Neural progenitor cell (in vitro differentiated cells): ENCODE measurements at regions not wholly inside any gene's neighbourhood (a gene's known extent, or its start where the extent isn't known, plus 50 kb on each side); places are given as distances from the start of the nearest gene placed in this dataset.
A peak's percentile ranks its signal among the peaks of the same experiment; 100 is the strongest.

Source experiments
- DNase-seq: peaks from one replicate; pipeline ENCODE4 v3.0.0-alpha.2; 2016; ENCODE audit warnings: low spot score
- H2AFZ ChIP-seq: fragments of 200-600 bp; sonication (generic); replicated peaks from 2 replicates; pipeline ENCODE4 v1.6.1; 2016; ENCODE audit warnings: antibody characterized with exemption
- H3F3A ChIP-seq: fragments of 200-600 bp; sonication (generic); 2 replicates; pipeline ENCODE4 v1.6.1; 2016; ENCODE audit warnings: antibody characterized with exemption, low read depth
- H3K27ac ChIP-seq: fragments of 200-600 bp; sonication (generic); 2 replicates; pipeline ENCODE4 v1.5.1; 2016; ENCODE audit warnings: mild to moderate bottlenecking
- H3K27me3 ChIP-seq: fragments of 200-600 bp; sonication (generic); 2 replicates; pipeline ENCODE4 v1.6.1; 2016; ENCODE audit warnings: mild to moderate bottlenecking, moderate library complexity
- H3K36me3 ChIP-seq: fragments of 200-600 bp; sonication (generic); 2 replicates; pipeline ENCODE4 v1.5.1; 2016
- H3K4me1 ChIP-seq: fragments of 200-600 bp; sonication (generic); 2 replicates; pipeline ENCODE4 v1.6.1; 2016; ENCODE audit warnings: mixed run types
- H3K4me2 ChIP-seq: fragments of 200-600 bp; sonication (generic); 2 replicates; pipeline ENCODE4 v1.6.1; 2016
- H3K4me3 ChIP-seq: fragments of 200-600 bp; sonication (generic); 2 replicates; pipeline ENCODE4 v1.5.1; 2016
- H3K79me2 ChIP-seq: fragments of 200-600 bp; sonication (generic); 2 replicates; pipeline ENCODE4 v1.6.1; 2016; ENCODE audit warnings: low read depth
- H3K9ac ChIP-seq: fragments of 200-600 bp; sonication (generic); 2 replicates; pipeline ENCODE4 v1.6.1; 2016
- H3K9me3 ChIP-seq: fragments of 200-600 bp; sonication (generic); 2 replicates; pipeline ENCODE4 v1.5.1; 2016; ENCODE audit warnings: low read depth
- H4K20me1 ChIP-seq: fragments of 200-600 bp; sonication (generic); 2 replicates; pipeline ENCODE4 v1.6.1; 2016; ENCODE audit warnings: low read depth
- H3K27ac Mint-ChIP-seq: 3 replicates; pipeline ENCODE4 v1.8.0; 2021; ENCODE audit warnings: mixed read lengths
- H3K27me3 Mint-ChIP-seq: 2 replicates; pipeline ENCODE4 v1.8.0; 2022; ENCODE audit warnings: low read depth, mild to moderate bottlenecking, inconsistent platforms, moderate library complexity, mixed read lengths; ENCODE audit not compliant: insufficient read depth
- H3K36me3 Mint-ChIP-seq: 3 replicates; pipeline ENCODE4 v1.8.0; 2021; ENCODE audit warnings: mixed read lengths
- H3K4me1 Mint-ChIP-seq: 3 replicates; pipeline ENCODE4 v1.8.0; 2021; ENCODE audit warnings: mixed read lengths
- H3K4me3 Mint-ChIP-seq: 3 replicates; pipeline ENCODE4 v1.8.0; 2021; ENCODE audit warnings: mild to moderate bottlenecking, moderate library complexity, mixed read lengths
- H3K9me3 Mint-ChIP-seq: 3 replicates; pipeline ENCODE4 v1.8.0; 2020; ENCODE audit warnings: mixed read lengths
- EZH2 ChIP-seq: fragments of 200-600 bp; sonication (generic); IDR thresholded peaks from 2 replicates; pipeline ENCODE4 v1.6.1; 2017; ENCODE audit warnings: antibody characterized with exemption, mild to moderate bottlenecking, moderate library complexity
- EZH2phosphoT487 ChIP-seq: fragments of 200-600 bp; sonication (generic); IDR thresholded peaks from 2 replicates; pipeline ENCODE4 v1.6.1; 2017; ENCODE audit warnings: antibody characterized with exemption
- TF ChIP-seq, protein P1 (sequence below): fragments of 200-600 bp; sonication (generic); IDR thresholded peaks from 2 replicates; pipeline ENCODE4 v1.5.1; 2017; ENCODE audit warnings: antibody characterized with exemption, mild to moderate bottlenecking

DNA sequence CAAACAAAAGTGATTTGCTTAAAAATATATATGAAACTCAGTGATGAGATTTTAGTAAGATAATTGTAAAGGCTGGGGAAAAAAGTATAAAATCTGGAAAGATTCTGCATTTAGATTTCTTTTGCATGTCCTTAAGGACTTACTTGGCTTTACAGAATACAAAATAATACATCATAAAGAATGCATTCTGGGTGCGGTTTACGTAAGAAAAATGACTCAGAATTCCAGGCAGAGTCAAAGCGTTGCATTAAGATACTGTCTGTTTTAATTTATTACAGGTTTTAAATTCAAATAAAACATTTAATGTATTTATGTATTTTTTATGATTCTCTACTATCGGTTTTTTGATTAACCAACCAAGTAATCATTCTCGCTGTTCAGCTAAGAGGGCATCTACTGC, 178.0 kb downstream of the SH3BP4 start:
- Histone ChIP-seq H3K4me3 (no peak overlapping the region), H4K20me1 (no peaks in the 10 kb centered on the region), H3F3A (peaks cover 12% of the 10 kb centered on the region), H3K9me3 (no peaks in the 10 kb centered on the region), H3K27me3 (peaks cover 48% of the 10 kb centered on the region), H3K4me2 (no peak overlapping the region), H3K36me3 (no peaks in the 10 kb centered on the region), H3K9ac (no peak overlapping the region), H2AFZ (no peak overlapping the region), H3K27ac (no peak overlapping the region), H3K4me1 (peaks cover 16% of the 10 kb centered on the region), H3K79me2 (no peaks in the 10 kb centered on the region)
- H3K4me1 Mint-ChIP-seq, result peaks cover 20% of the 10 kb centered on the region
- TF ChIP-seq EZH2phosphoT487, result no peak
- no peak for TF ChIP-seq EZH2
- TF ChIP-seq, protein P1, sequence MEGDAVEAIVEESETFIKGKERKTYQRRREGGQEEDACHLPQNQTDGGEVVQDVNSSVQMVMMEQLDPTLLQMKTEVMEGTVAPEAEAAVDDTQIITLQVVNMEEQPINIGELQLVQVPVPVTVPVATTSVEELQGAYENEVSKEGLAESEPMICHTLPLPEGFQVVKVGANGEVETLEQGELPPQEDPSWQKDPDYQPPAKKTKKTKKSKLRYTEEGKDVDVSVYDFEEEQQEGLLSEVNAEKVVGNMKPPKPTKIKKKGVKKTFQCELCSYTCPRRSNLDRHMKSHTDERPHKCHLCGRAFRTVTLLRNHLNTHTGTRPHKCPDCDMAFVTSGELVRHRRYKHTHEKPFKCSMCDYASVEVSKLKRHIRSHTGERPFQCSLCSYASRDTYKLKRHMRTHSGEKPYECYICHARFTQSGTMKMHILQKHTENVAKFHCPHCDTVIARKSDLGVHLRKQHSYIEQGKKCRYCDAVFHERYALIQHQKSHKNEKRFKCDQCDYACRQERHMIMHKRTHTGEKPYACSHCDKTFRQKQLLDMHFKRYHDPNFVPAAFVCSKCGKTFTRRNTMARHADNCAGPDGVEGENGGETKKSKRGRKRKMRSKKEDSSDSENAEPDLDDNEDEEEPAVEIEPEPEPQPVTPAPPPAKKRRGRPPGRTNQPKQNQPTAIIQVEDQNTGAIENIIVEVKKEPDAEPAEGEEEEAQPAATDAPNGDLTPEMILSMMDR, result no peak
- H3K27ac Mint-ChIP-seq, result no peak overlapping the region
- no peak for DNase-seq
- H3K9me3 Mint-ChIP-seq, result peaks cover 4% of the 10 kb centered on the region
- no peaks in the 10 kb centered on the region for H3K27me3 Mint-ChIP-seq
- no peak overlapping the region for H3K4me3 Mint-ChIP-seq
- H3K36me3 Mint-ChIP-seq, result no peaks in the 10 kb centered on the region

DNA sequence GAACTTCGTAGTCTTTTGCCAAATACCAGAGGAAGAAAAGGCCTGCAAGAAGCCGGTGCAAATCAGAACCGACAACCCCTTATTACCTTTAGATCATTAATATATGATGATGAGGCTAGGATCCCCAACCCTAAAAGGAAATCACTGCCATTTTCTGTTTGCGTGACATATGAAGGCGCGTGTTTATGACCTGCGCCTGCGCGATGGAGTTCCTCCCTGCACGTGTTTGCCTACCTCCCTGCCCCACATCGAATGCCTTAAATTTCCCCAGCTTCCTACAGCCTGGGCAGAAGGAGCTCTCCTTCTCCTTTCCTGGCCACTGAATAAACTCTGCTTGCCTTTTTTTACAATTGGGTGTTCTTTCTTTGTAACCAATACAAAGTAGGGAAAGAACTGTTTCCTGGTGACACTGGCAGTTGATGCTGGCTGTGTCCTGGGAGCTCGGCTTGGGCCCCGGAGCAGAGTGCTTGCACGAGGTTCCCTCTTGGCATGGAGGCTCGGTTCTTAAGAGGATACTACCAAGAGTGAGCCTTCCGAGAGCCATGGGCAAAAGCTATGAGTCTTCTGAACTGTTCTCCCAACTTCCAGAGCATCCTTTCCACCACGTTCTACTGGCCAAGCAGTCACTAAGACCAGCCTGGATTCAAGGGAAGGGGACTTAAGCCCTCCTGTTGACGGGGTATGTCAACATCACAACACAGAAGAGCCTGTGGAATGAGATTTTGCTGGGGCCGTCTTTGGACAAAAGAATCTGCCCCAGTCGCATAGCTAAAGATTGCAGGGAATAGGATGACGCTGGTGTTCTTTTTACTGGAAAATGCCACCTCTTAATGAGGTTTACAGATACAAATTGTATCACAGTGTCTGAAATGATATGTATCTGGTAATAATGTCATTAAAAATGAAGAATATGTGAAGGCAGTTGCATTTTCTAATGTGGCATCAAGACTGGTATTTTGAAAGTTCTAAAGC, 179.8 kb downstream of the SH3BP4 start:
- Histone ChIP-seq H3K4me1 (peaks cover 6% of the 10 kb centered on the region), H3K27ac (no peak overlapping the region), H3K4me2 (no peak overlapping the region), H2AFZ (no peak overlapping the region), H3F3A (peaks cover 11% of the 10 kb centered on the region), H3K4me3 (no peak overlapping the region), H3K36me3 (no peaks in the 10 kb centered on the region), H3K27me3 (peaks cover 37% of the 10 kb centered on the region), H3K9me3 (no peaks in the 10 kb centered on the region), H3K79me2 (no peaks in the 10 kb centered on the region), H3K9ac (no peak overlapping the region), H4K20me1 (no peaks in the 10 kb centered on the region)
- Mint-ChIP-seq H3K36me3 (no peaks in the 10 kb centered on the region), H3K27ac (no peak overlapping the region), H3K27me3 (peaks cover 5% of the 10 kb centered on the region), H3K9me3 (peaks cover 8% of the 10 kb centered on the region), H3K4me3 (no peak overlapping the region), H3K4me1 (peaks cover 26% of the 10 kb centered on the region)
- no peak for TF ChIP-seq EZH2
- TF ChIP-seq, protein P1, result no peak
- TF ChIP-seq EZH2phosphoT487, result no peak
- no peak for DNase-seq

DNA sequence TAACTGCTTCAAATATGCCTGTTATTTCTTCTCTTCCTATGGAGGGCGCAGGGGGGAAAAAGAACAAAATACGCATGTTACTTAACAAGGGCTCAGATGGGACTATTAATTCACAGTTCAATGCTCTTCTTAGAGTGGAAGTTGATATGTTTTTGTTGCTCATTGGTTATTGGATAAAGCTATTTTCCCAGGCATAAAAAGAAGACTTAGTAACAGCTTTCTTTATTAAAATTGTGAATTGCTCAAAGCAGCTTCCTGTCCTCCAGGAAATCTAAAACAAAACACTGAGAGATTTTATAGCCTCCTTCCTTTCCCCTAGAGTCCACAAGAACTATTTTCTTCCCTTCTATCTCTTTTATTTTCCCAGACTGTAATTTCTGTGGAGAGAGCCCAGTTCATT, 180.8 kb downstream of the SH3BP4 start:
- H3F3A ChIP-seq, result peaks cover under 1% of the 10 kb centered on the region
- Mint-ChIP-seq H3K4me3 (no peak overlapping the region), H3K27me3 (peaks cover 7% of the 10 kb centered on the region), H3K9me3 (peaks cover 8% of the 10 kb centered on the region), H3K4me1 (peaks cover 22% of the 10 kb centered on the region), H3K36me3 (no peaks in the 10 kb centered on the region), H3K27ac (peak overlapping the region; percentile 17)
- H3K27ac ChIP-seq, result no peak overlapping the region
- no peaks in the 10 kb centered on the region for H3K9me3 ChIP-seq
- H2AFZ ChIP-seq, result no peak overlapping the region
- H3K36me3 ChIP-seq, result no peaks in the 10 kb centered on the region
- TF ChIP-seq EZH2phosphoT487 (no peak), EZH2 (no peak)
- TF ChIP-seq, protein P1, result no peak
- H3K4me2 ChIP-seq, result no peak overlapping the region
- no peaks in the 10 kb centered on the region for H3K79me2 ChIP-seq
- H3K4me3 ChIP-seq, result no peak overlapping the region
- H3K27me3 ChIP-seq, result peaks cover 29% of the 10 kb centered on the region
- H3K9ac ChIP-seq, result no peak overlapping the region
- no peaks in the 10 kb centered on the region for H3K4me1 ChIP-seq
- H4K20me1 ChIP-seq, result no peaks in the 10 kb centered on the region
- DNase-seq, result no peak
